ENCODE measurements at regions not wholly inside any gene's neighbourhood (a gene's known extent, or its start where the extent isn't known, plus 50 kb on each side); places are given as distances from the start of the nearest gene placed in this dataset.
A peak's percentile ranks its signal among the peaks of the same experiment; 100 is the strongest.

DNA sequence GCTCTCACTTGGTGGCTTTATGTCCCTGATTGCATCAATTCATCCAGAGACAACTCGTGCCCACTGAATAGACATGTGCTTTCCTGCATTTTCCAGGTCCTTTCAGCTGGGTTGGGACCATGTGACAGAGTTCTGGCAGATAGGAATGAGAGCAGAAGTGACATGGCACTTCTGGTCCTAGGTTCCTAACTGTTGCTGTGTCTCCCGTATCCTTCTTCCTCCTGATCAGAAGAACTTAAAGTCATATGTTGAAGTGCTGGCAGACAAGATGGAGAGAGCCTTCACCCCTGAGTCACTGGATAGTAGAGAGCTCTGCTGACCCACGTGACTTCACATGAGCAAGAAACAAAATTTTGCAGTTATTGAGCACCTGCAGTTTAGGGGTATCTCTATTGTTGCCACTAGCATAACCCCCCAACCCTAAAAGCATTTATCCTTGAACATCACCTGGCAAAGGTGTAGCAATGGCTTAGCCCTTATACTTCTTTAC is 80.0 kb downstream of the NREP start:
- no peak for DNase-seq (ENCODE audit: low spot score)

GRCh38 chr5:111676466-111676865 is 80.5 kb downstream of the NREP start:
- DNase-seq (ENCODE audit: low spot score): no peak

- DNase-seq (ENCODE audit: low spot score): no peak
Measured at GRCh38 chr5:111675201-111675934, 81.6 kb downstream of the NREP start.

- DNase-seq (ENCODE audit: low spot score): no peak
Measured at GRCh38 chr5:111673891-111674626, 82.9 kb downstream of the NREP start.

GRCh38 chr5:111672099-111672498 is 84.9 kb downstream of the NREP start:
- DNase-seq (ENCODE audit: low spot score): no peak

DNA sequence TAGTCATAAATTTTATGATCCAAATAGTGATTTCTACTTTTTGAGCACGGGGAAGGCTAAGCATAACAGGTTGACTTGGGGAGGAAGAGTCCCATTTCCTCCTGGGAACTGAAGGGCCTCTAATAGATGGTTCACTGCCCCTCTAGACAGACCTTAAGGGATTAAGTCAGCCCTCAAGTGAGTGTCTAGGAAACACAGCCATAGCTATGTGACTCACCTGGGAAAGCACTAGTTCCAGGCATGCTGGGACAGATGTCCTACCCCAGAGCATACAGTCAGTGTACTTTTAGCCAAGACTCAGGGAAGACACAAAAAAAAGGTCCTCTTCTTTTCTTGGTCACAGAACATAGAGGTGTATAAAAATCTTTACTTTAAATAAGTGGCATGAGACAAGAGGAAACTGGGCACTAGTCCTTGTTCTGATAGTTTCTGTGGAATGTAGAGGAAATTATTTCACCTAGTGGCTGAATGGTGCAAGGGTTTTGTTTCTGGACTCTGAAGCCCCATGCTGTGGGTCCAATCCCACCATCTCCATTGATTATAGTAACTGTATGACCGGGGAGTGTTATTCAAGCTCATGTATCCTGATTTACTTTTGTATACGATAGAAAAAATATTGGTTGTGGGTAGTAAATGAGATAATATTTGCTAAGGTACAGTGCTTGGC is 86.0 kb downstream of the NREP start:
- DNase-seq (ENCODE audit: low spot score): no peak

- no peak for DNase-seq (ENCODE audit: low spot score)
Measured at GRCh38 chr5:111668477-111669414, 88.2 kb downstream of the NREP start.

GRCh38 chr5:111667128-111667736 is 89.8 kb downstream of the NREP start:
- no peak for DNase-seq (ENCODE audit: low spot score)

GRCh38 chr5:111656580-111656979 is 100.4 kb downstream of the NREP start:
- DNase-seq (ENCODE audit: low spot score): no peak

DNA sequence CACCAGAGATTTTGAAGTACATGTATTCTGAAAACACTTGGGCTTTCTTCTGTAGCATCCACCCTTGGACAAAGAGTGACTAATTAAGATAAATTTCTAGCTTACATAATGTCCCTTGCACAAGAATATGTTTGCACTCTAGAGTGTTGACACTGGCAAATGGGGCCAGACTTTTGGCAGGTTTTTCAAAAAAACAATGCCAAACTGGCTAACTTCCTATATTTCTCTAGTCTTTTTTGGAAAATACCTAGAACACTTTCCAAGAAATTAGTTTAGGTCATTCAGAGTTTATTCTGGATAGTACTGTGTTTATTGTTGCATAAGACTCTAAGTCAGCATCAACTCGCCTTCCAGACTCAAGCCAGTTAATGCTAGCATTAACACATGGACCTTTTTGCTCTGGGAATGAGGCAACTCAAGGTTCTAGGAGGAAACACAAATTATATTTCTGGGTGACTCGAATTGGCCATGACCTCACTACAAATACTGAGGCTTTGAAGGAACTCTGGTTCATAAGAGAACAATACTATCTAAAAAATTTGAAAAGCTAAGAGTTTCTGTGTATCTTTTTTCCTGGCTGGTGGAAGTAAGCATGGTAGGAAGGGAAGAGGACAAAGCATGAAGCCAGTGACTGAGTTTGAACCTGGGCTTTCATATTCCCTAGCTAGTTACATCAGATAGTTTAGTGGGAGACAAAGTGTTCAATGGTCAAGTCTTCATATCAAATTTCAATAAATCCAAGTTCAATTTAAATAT is 101.6 kb downstream of the NREP start:
- no peak for DNase-seq (ENCODE audit: low spot score)

- DNase-seq (ENCODE audit: low spot score): no peak
Measured at GRCh38 chr5:111653408-111653807, 103.6 kb downstream of the NREP start.

- no peak for DNase-seq (ENCODE audit: low spot score)
Measured at GRCh38 chr5:111649516-111649915, 107.5 kb downstream of the NREP start.

DNA sequence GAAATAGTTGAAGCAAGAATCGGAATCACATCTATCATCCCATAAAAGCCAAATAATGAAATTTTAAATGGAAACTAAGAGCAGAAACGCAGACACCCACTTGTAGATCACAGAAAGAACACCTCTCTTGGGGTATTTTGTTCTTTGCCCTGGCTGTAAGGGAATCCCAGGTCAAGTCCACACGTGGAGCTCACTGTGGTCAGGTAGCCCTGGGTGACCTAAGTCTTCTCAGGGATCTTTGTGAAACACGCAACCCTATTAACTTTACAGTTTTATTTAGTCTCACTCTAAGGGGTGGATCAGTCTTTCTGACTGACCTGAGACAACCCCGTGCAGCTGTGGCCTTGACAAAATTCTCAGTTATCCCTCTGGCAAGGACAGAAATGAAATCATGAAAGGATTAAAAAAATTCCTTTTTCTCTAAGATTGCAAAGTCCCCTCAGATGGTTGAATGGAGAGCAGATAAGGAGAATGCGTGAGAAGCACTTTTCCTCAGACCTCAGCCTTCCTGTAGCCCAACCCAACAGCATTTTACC is 111.6 kb downstream of the NREP start:
- no peak for DNase-seq (ENCODE audit: low spot score)

- no peak for DNase-seq (ENCODE audit: low spot score)
Measured at GRCh38 chr5:111643499-111643898, 113.5 kb downstream of the NREP start.

DNA sequence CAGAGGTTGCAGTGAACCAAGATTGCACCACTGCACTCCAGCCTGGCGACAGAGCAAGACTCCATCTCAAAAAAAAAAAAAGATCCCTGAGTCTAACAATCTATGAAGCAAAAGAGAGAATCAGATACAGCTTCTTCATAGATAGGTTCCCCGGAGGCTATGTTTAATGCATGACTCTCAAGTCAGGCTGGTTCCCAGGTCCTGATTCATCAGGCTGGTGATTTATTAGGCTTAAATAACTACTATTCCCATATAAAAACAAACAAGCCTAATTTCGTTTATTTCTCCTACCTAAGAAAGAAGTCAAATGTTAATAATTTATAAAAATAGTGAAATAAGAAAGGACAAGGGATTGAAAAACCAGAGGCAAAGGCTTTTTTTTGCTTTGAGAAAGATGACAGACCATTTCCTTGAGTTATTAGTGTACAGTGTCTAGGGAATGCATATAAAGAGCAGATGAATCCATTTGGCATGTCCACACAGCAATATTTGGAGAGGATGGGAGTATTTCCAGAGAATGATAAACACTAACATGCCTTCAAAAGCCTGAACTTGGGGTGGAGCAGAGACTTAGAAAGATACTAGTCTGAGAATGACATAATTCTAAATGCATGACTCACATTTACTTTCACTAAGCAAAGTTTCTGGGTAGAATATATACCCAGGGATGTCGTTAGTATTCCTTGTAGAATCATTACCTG is 115.3 kb downstream of the NREP start:
- peak; percentile 95 for DNase-seq (ENCODE audit: low spot score)

GRCh38 chr5:111639912-111640311 is 117.1 kb downstream of the NREP start:
- DNase-seq (ENCODE audit: low spot score): no peak

- DNase-seq (ENCODE audit: low spot score): no peak
Measured at GRCh38 chr5:111636736-111637135, 120.3 kb downstream of the NREP start.

- DNase-seq (ENCODE audit: low spot score): peak; percentile 45
Measured at GRCh38 chr5:111635916-111636570, 121.0 kb downstream of the NREP start.

Data from umbilical cord (tissue), 1 donor.